SK-N-SH treated with all-trans-retinoic acid at 6 μM for 48 hours (cell line): ENCODE measurements at regions not wholly inside any gene's neighbourhood (a gene's known extent, or its start where the extent isn't known, plus 50 kb on each side); places are given as distances from the start of the nearest gene placed in this dataset.

Source experiments
- ATAC-seq: fragments of 200-7000 bp; cut with Tn5 transposase; 3 replicates; pipeline ENCODE4 v1.9.1; 2020; ENCODE audit warnings: mild to moderate bottlenecking, moderate library complexity
- ARNTL ChIP-seq: fragments of 450-650 bp; formaldehyde crosslinking; IDR thresholded peaks from 2 replicates; pipeline ENCODE4 v1.5.0; 2020; ENCODE audit warnings: low read depth, mild to moderate bottlenecking, moderate library complexity, borderline replicate concordance
- CSDC2 ChIP-seq: fragments of 250-450 bp; sonication (Bioruptor Pico); IDR thresholded peaks from 2 replicates; pipeline ENCODE4 v1.5.0; 2020; ENCODE audit warnings: mild to moderate bottlenecking, moderate library complexity
- GLIS3 ChIP-seq: fragments of 250-450 bp; sonication (Bioruptor Pico); IDR thresholded peaks from 2 replicates; pipeline ENCODE4 v1.5.0; 2020; ENCODE audit warnings: mild to moderate bottlenecking, moderate library complexity
- ISL1 ChIP-seq: fragments of 250-450 bp; sonication (Bioruptor Pico); IDR thresholded peaks from 2 replicates; pipeline ENCODE4 v2.1.2; 2022; ENCODE audit warnings: mild to moderate bottlenecking, moderate library complexity
- OSR1 ChIP-seq: fragments of 250-450 bp; sonication (Bioruptor Pico); IDR thresholded peaks from 2 replicates; pipeline ENCODE4 v1.8.0; 2022; ENCODE audit warnings: moderate library complexity, mild to moderate bottlenecking, inconsistent platforms
- PPARA ChIP-seq: fragments of 250-450 bp; sonication (Bioruptor Pico); IDR thresholded peaks from 2 replicates; pipeline ENCODE4 v1.5.0; 2020; ENCODE audit warnings: mild to moderate bottlenecking, borderline replicate concordance
- RARB ChIP-seq: fragments of 250-450 bp; sonication (Bioruptor Pico); IDR thresholded peaks from 2 replicates; pipeline ENCODE4 v1.8.0; 2021; ENCODE audit warnings: mild to moderate bottlenecking, moderate library complexity
- SNAI2 ChIP-seq: fragments of 250-450 bp; sonication (Bioruptor Pico); IDR thresholded peaks from 2 replicates; pipeline ENCODE4 v1.5.0; 2020; ENCODE audit warnings: mild to moderate bottlenecking, moderate library complexity
- TCF4 ChIP-seq: fragments of 250-450 bp; sonication (Bioruptor Pico); IDR thresholded peaks from 2 replicates; pipeline ENCODE4 v1.8.0; 2021; ENCODE audit warnings: mild to moderate bottlenecking, moderate library complexity, borderline replicate concordance
- TOX ChIP-seq: fragments of 250-450 bp; sonication (Bioruptor Pico); IDR thresholded peaks from 2 replicates; pipeline ENCODE4 v1.8.0; 2021; ENCODE audit warnings: mild to moderate bottlenecking, moderate library complexity, borderline replicate concordance
- ZFP3 ChIP-seq: fragments of 250-450 bp; sonication (Bioruptor Pico); IDR thresholded peaks from 2 replicates; pipeline ENCODE4 v1.5.0; 2020; ENCODE audit warnings: mild to moderate bottlenecking, moderate library complexity
- ZFP30 ChIP-seq: fragments of 450-650 bp; formaldehyde crosslinking; IDR thresholded peaks from 2 replicates; pipeline ENCODE4 v1.5.0; 2022; ENCODE audit warnings: mild to moderate bottlenecking, moderate library complexity
- ZNF70 ChIP-seq: fragments of 450-650 bp; formaldehyde crosslinking; IDR thresholded peaks from 2 replicates; pipeline ENCODE4 v1.5.0; 2020; ENCODE audit warnings: mild to moderate bottlenecking, moderate library complexity
- ZNF8 ChIP-seq: fragments of 450-650 bp; formaldehyde crosslinking; IDR thresholded peaks from 2 replicates; pipeline ENCODE4 v1.5.0; 2020; ENCODE audit warnings: mild to moderate bottlenecking, moderate library complexity
- TF ChIP-seq, protein P1 (sequence below): fragments of 250-450 bp; sonication (Bioruptor Pico); IDR thresholded peaks from 2 replicates; pipeline ENCODE4 v1.5.0; 2020; ENCODE audit warnings: mild to moderate bottlenecking, moderate library complexity
- TF ChIP-seq, protein P2 (sequence below): fragments of 250-450 bp; sonication (Bioruptor Pico); IDR thresholded peaks from 2 replicates; pipeline ENCODE4 v1.5.1; 2020; ENCODE audit warnings: low read depth, mild to moderate bottlenecking, moderate library complexity
- TF ChIP-seq, protein P3 (sequence below): fragments of 250-450 bp; sonication (Bioruptor Pico); IDR thresholded peaks from 2 replicates; pipeline ENCODE4 v1.5.1; 2021; ENCODE audit warnings: mild to moderate bottlenecking, moderate library complexity

DNA sequence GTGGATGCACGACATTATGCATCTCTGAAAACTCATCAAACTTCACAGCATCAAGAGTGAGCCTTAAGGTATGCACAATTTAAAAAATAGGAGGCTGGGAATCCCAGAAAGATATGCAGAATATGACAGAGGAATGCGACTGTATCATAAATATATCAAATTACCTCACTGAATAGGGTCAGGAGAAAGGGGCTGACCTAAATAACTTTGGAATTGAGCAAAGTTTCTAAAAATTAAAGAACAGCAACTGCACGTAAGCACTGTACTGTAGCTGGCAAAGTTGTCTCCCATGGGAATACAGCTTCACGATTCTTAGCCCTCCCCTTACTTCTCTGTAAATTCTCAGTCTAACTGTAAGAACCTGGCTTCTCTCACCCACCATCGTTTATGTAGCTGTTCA lies 397.4 kb upstream of the ZFP42 start:
- no peak for TF ChIP-seq ARNTL
- TF ChIP-seq ISL1 (CRISPR knock-in tag), result no peak
- no peak for TF ChIP-seq CSDC2 (CRISPR knock-in tag)
- no peak for TF ChIP-seq SNAI2 (CRISPR knock-in tag)
- no peak for TF ChIP-seq ZFP3 (CRISPR knock-in tag)
- ATAC-seq, result no peak; the same call in 2 of the 3 replicates

DNA sequence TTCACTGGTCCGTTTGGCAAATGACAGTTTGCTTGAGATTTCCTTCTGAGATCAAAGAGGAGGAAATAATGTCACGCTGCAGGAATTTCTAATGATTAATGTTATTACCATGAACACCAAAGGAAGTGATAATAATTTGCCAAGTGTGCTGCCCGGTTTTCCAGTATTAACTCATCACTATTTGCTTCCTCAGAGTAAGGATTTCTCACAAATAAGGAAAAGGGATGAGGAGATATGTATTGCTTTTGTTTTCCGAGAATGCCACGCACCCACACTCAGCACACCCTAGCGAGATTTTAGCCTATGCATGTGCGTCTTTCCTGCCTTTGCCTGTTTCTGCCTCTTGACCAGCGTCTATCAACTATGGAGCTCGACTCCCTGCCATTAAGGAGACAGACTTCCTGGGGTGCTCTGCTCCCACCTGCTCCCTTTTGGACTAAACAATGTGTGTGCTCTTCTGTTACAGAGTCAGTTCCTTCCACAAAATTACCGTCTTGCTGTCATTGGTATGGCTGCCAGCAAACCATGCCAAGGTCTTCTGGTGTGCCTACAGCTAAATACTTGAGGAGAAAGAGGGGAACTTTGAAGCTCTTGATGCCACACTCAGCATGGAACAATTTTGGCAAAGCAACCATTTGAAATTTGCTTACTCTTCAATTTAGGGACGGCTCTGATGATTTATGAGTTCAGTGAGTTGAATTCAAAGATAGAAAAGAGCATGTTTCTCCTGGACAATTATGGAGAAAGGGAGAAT lies 393.1 kb upstream of the ZFP42 start:
- peak; percentile 50 for ATAC-seq
- TF ChIP-seq ZNF8, result no peak
- no peak for TF ChIP-seq GLIS3
- no peak for TF ChIP-seq ZFP3 (CRISPR knock-in tag)
- TF ChIP-seq ZNF70 (CRISPR knock-in tag), result no peak
- TF ChIP-seq ZFP30, result no peak
- no peak for TF ChIP-seq ISL1 (CRISPR knock-in tag)
- TF ChIP-seq TOX, result no peak
- TF ChIP-seq OSR1 (CRISPR knock-in tag), result no peak
- TF ChIP-seq CSDC2 (CRISPR knock-in tag), result no peak
- TF ChIP-seq RARB, result no peak
- TF ChIP-seq, protein P1, sequence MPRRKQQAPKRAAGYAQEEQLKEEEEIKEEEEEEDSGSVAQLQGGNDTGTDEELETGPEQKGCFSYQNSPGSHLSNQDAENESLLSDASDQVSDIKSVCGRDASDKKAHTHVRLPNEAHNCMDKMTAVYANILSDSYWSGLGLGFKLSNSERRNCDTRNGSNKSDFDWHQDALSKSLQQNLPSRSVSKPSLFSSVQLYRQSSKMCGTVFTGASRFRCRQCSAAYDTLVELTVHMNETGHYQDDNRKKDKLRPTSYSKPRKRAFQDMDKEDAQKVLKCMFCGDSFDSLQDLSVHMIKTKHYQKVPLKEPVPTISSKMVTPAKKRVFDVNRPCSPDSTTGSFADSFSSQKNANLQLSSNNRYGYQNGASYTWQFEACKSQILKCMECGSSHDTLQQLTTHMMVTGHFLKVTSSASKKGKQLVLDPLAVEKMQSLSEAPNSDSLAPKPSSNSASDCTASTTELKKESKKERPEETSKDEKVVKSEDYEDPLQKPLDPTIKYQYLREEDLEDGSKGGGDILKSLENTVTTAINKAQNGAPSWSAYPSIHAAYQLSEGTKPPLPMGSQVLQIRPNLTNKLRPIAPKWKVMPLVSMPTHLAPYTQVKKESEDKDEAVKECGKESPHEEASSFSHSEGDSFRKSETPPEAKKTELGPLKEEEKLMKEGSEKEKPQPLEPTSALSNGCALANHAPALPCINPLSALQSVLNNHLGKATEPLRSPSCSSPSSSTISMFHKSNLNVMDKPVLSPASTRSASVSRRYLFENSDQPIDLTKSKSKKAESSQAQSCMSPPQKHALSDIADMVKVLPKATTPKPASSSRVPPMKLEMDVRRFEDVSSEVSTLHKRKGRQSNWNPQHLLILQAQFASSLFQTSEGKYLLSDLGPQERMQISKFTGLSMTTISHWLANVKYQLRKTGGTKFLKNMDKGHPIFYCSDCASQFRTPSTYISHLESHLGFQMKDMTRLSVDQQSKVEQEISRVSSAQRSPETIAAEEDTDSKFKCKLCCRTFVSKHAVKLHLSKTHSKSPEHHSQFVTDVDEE, result no peak
- no peak for TF ChIP-seq SNAI2 (CRISPR knock-in tag)
- no peak for TF ChIP-seq ARNTL
- TF ChIP-seq PPARA (CRISPR knock-in tag), result no peak
- TF ChIP-seq, protein P2, sequence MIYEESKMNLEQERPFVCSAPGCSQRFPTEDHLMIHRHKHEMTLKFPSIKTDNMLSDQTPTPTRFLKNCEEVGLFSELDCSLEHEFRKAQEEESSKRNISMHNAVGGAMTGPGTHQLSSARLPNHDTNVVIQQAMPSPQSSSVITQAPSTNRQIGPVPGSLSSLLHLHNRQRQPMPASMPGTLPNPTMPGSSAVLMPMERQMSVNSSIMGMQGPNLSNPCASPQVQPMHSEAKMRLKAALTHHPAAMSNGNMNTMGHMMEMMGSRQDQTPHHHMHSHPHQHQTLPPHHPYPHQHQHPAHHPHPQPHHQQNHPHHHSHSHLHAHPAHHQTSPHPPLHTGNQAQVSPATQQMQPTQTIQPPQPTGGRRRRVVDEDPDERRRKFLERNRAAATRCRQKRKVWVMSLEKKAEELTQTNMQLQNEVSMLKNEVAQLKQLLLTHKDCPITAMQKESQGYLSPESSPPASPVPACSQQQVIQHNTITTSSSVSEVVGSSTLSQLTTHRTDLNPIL, result no peak

DNA sequence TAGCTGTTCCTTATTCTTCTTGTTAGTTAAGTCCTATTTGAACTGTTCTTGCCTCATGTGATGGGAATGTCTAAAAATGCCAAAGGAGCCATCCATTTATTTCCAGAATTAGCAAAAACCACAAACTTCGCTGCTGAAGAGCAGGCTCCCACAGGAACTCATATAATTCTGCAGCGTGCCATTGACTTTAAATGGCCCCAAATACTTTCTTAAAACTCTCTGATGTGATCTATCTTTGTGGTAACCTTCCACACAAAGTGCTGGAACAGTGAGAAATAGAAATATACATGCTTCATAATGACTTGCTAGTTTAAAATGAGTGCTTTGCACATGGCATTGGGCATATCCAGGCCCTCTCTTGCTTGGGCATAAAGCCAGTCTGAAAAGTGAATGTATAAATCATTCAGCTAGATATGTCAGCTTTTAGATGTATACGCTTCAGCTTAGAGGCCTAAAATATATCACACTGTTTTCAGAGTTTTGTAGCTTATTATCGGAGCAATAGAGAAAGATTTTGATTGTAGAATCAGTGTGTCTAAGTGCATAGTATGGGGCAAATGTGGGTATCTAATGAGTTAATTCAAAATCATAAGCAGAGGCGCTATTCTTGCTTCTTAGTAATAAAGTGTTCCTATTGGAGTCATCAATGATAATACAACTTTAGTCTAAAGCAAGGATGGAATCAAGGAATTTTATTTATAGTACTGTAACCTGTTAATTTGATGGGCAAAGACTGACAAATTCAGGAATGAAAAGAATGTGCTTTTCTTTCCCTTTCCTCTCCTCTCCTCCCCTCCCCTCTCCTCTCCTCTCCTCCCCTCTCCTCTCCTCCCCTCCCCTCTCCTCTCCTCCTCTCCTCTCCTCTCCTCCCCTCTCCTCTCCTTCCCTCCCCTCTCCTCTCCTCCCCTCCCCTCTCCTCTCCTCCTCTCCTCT lies 392.2 kb upstream of the ZFP42 start:
- peak; percentile 63 for ATAC-seq
- TF ChIP-seq CSDC2 (CRISPR knock-in tag) (no peak), PPARA (CRISPR knock-in tag) (no peak), TCF4 (CRISPR knock-in tag) (no peak)
- TF ChIP-seq, protein P1, result no peak
- TF ChIP-seq, protein P3, sequence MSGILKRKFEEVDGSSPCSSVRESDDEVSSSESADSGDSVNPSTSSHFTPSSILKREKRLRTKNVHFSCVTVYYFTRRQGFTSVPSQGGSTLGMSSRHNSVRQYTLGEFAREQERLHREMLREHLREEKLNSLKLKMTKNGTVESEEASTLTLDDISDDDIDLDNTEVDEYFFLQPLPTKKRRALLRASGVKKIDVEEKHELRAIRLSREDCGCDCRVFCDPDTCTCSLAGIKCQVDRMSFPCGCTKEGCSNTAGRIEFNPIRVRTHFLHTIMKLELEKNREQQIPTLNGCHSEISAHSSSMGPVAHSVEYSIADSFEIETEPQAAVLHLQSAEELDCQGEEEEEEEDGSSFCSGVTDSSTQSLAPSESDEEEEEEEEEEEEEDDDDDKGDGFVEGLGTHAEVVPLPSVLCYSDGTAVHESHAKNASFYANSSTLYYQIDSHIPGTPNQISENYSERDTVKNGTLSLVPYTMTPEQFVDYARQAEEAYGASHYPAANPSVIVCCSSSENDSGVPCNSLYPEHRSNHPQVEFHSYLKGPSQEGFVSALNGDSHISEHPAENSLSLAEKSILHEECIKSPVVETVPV, result no peak
- TF ChIP-seq, protein P2, result no peak
- TF ChIP-seq, all 23 proteins: peak for 0
